ENCODE measurements at regions not wholly inside any gene's neighbourhood (a gene's known extent, or its start where the extent isn't known, plus 50 kb on each side); places are given as distances from the start of the nearest gene placed in this dataset.
A peak's percentile ranks its signal among the peaks of the same experiment; 100 is the strongest.

DNA sequence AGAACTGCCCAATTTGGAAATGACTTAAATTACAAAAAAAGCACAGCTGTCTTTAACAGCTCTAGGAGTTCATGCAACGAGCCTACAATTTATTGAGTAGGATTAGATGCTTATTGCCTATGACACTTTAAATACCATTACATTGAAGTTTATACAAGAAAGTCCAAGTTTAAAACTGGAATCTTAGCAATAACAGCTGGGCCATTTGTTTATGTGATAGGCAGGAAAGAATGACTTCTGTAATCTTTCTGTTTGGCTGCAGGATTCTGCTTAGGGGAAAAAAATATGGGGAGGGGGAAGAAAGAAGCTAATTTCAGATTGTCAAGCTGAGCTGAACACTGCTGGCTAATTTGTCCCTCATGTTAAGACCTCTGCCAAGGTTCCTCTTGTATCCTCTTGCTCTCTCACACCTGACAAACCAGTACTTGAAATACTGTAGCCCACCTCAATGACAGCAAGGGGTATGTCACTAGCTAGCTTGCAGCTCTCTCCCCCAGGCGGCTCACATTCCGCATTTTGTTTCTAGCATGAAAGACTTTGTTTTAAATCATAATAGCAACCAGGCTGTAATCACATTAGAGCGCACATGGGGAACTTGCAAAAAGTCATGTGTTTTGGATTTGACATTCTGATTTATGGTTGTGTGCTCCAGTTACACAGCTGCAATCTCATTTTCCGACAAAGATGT is 384.8 kb downstream of the BMP4 start:
- H3K36me3 ChIP-seq (ENCODE audit: control insufficient read depth, insufficient read depth, low read length): no peaks in the 10 kb centered on the region
- H3K27ac ChIP-seq (ENCODE audit: low read length): peak overlapping the region; percentile 62
- H3K27me3 ChIP-seq (ENCODE audit: control insufficient read depth, insufficient read depth, low read length): no peaks in the 10 kb centered on the region
- H3K9me3 ChIP-seq (replicated peaks; ENCODE audit: control insufficient read depth, low read depth, low read length): no peaks in the 10 kb centered on the region
- H3K4me1 ChIP-seq (ENCODE audit: control insufficient read depth, insufficient read depth, low read length): peaks cover 4% of the 10 kb centered on the region
- peak; percentile 93 for DNase-seq
- no peak overlapping the region for H3K4me3 ChIP-seq (ENCODE audit: low read length)
- WGBS (ENCODE audit: insufficient coverage): no CpG with 5 or more reads among the region's 5 CpGs

DNA sequence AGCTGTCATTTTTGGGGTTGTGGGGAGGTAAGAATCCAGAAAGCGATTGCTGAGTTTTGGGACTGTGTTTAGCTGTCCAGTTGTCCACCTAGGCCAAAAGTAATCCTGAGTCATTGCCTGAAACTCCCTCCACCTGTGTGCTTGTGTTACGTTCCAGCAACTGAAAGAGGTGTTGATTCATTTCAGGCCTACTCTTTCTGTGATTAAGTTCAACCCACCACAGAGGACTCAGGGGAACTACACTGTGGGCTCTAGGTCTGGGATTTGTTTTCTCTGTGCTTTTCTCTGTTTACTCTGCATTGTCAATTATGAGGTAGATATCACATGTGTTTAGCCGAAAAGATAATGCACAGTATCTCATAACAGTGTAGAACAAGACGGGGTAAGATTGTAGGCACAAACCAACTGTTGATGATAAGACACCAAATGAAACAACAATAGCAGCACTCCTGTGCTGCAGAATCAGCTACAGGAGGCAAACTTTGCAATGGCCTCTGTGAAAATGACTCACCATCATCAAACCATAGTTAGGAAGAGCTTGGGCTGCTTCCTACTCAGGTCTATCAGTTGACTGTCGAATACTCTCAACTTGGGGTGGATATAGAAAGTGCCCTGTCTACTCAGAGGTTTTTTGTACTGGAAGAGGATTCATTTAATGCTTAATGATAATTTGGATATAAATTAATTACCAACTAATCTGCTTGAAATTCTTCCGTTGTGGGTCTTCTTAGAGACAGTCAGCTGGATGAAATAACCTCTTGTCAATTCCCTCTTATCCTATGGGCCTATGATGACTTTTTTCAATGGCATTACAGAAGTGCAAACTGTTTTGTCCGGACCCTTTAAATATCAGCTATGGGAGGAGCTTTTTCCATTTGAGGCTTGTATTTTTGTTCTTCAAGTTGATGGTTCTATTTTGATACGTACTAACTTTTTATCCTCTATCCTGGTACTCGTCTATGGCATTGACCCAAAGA is 385.9 kb downstream of the BMP4 start:
- no peak for DNase-seq
- no peaks in the 10 kb centered on the region for H3K36me3 ChIP-seq (ENCODE audit: control insufficient read depth, insufficient read depth, low read length)
- H3K27me3 ChIP-seq (ENCODE audit: control insufficient read depth, insufficient read depth, low read length): no peaks in the 10 kb centered on the region
- no CpG with 5 or more reads among the region's 9 CpGs for WGBS (ENCODE audit: insufficient coverage)
- H3K4me3 ChIP-seq (ENCODE audit: low read length): no peak overlapping the region
- peaks cover 4% of the 10 kb centered on the region for H3K4me1 ChIP-seq (ENCODE audit: control insufficient read depth, insufficient read depth, low read length)
- H3K9me3 ChIP-seq (replicated peaks; ENCODE audit: control insufficient read depth, low read depth, low read length): no peaks in the 10 kb centered on the region
- H3K27ac ChIP-seq (ENCODE audit: low read length): no peak overlapping the region

- WGBS (ENCODE audit: insufficient coverage): no CpG with 5 or more reads among the region's 2 CpGs
- no peak for DNase-seq
- H3K4me3 ChIP-seq (ENCODE audit: low read length): no peak overlapping the region
- no peak overlapping the region for H3K27ac ChIP-seq (ENCODE audit: low read length)
- H3K9me3 ChIP-seq (replicated peaks; ENCODE audit: control insufficient read depth, low read depth, low read length): no peaks in the 10 kb centered on the region
- no peaks in the 10 kb centered on the region for H3K36me3 ChIP-seq (ENCODE audit: control insufficient read depth, insufficient read depth, low read length)
- H3K4me1 ChIP-seq (ENCODE audit: control insufficient read depth, insufficient read depth, low read length): peaks cover 4% of the 10 kb centered on the region
- H3K27me3 ChIP-seq (ENCODE audit: control insufficient read depth, insufficient read depth, low read length): no peaks in the 10 kb centered on the region
These were observed 387.2 kb downstream of the BMP4 start for GRCh38 chr14:53569446-53569845.

GRCh38 chr14:53567236-53567780 is 389.3 kb downstream of the BMP4 start:
- Histone ChIP-seq H3K4me3 (ENCODE audit: low read length) (no peak overlapping the region), H3K4me1 (ENCODE audit: control insufficient read depth, insufficient read depth, low read length) (peaks cover 4% of the 10 kb centered on the region), H3K36me3 (ENCODE audit: control insufficient read depth, insufficient read depth, low read length) (no peaks in the 10 kb centered on the region), H3K9me3 (replicated peaks; ENCODE audit: control insufficient read depth, low read depth, low read length) (no peaks in the 10 kb centered on the region), H3K27me3 (ENCODE audit: control insufficient read depth, insufficient read depth, low read length) (no peaks in the 10 kb centered on the region), H3K27ac (ENCODE audit: low read length) (no peak overlapping the region)
- WGBS (ENCODE audit: insufficient coverage): 100% methylated on average over 1 of the region's 3 CpGs
- no peak for DNase-seq

GRCh38 chr14:53564870-53565269 is 391.8 kb downstream of the BMP4 start:
- Histone ChIP-seq H3K27ac (ENCODE audit: low read length) (no peak overlapping the region), H3K4me3 (ENCODE audit: low read length) (no peak overlapping the region), H3K9me3 (replicated peaks; ENCODE audit: control insufficient read depth, low read depth, low read length) (no peaks in the 10 kb centered on the region), H3K36me3 (ENCODE audit: control insufficient read depth, insufficient read depth, low read length) (no peaks in the 10 kb centered on the region), H3K27me3 (ENCODE audit: control insufficient read depth, insufficient read depth, low read length) (no peaks in the 10 kb centered on the region), H3K4me1 (ENCODE audit: control insufficient read depth, insufficient read depth, low read length) (no peaks in the 10 kb centered on the region)
- DNase-seq: no peak
- no CpG with 5 or more reads among the region's 1 CpG for whole genome bisulfite sequencing (ENCODE audit: insufficient coverage)

DNA sequence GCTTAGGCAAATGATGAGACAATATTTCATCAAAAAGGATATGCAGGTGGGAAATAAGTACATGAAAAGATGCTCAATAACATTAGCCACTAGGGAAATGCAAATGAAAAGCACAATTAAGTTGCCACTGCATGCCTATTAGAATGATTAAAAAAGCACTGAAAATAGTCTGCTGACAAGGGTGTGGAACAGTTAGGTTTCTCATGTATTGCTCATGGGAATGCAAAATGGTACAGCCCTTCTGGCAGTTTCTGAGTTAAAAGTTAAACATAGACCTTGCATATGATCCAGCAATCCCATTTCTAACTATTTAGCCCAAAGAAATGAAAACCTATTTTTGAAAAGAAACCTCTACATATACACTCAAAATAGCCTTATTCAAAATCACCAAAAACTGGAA is 393.0 kb downstream of the BMP4 start:
- Histone ChIP-seq H3K9me3 (replicated peaks; ENCODE audit: control insufficient read depth, low read depth, low read length) (no peaks in the 10 kb centered on the region), H3K4me3 (ENCODE audit: low read length) (no peak overlapping the region), H3K27me3 (ENCODE audit: control insufficient read depth, insufficient read depth, low read length) (no peaks in the 10 kb centered on the region), H3K36me3 (ENCODE audit: control insufficient read depth, insufficient read depth, low read length) (no peaks in the 10 kb centered on the region), H3K4me1 (ENCODE audit: control insufficient read depth, insufficient read depth, low read length) (no peaks in the 10 kb centered on the region), H3K27ac (ENCODE audit: low read length) (no peak overlapping the region)
- DNase-seq: no peak

DNA sequence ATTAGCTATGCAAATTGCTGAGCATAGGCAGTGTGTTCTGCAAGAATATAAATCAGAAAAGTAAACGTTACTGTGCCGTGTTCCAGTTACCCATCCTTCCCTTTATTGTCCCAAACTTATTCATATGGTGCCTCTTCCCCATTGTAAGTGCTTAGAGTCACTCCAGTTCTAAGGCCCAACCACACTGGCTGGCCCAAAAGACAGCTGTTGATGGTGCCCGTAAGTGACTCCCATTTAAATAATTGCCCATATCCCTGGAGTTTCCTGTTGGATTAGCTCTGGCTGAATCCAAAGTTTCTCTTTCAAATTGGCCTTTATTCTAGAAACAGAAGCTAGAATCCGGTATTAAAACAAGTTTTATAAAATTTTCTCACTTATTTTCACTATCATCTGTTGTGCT is 400.1 kb upstream of the DDHD1 start:
- Histone ChIP-seq H3K9me3 (replicated peaks; ENCODE audit: control insufficient read depth, low read depth, low read length) (no peaks in the 10 kb centered on the region), H3K36me3 (ENCODE audit: control insufficient read depth, insufficient read depth, low read length) (no peaks in the 10 kb centered on the region), H3K4me1 (ENCODE audit: control insufficient read depth, insufficient read depth, low read length) (no peaks in the 10 kb centered on the region), H3K27ac (ENCODE audit: low read length) (no peak overlapping the region), H3K27me3 (ENCODE audit: control insufficient read depth, insufficient read depth, low read length) (no peaks in the 10 kb centered on the region), H3K4me3 (ENCODE audit: low read length) (no peak overlapping the region)
- WGBS (ENCODE audit: insufficient coverage): 92% methylated on average over 2 of the region's 4 CpGs
- DNase-seq: no peak

DNA sequence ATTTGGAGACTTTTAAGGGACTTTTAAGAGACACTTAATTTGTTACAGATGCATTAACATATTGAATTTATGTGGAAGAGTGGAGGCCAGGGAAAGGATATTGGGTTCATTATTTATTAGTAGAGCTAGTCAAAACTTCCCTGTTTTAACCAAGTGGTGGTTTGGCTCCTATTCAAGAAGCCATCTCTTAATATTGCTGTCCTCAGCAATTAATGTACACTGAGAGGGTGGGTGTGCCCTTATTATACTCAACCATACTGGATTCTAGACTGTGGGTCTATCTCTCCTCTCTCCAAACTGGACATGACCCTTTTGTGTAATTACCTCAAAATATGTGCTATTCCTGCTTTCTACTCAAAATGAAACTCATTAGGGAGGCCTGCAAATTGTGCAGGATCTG is 398.7 kb upstream of the DDHD1 start:
- no peak overlapping the region for H3K27ac ChIP-seq (ENCODE audit: low read length)
- H3K4me3 ChIP-seq (ENCODE audit: low read length): no peak overlapping the region
- H3K27me3 ChIP-seq (ENCODE audit: control insufficient read depth, insufficient read depth, low read length): no peaks in the 10 kb centered on the region
- H3K4me1 ChIP-seq (ENCODE audit: control insufficient read depth, insufficient read depth, low read length): no peaks in the 10 kb centered on the region
- no peaks in the 10 kb centered on the region for H3K9me3 ChIP-seq (replicated peaks; ENCODE audit: control insufficient read depth, low read depth, low read length)
- DNase-seq: no peak
- no peaks in the 10 kb centered on the region for H3K36me3 ChIP-seq (ENCODE audit: control insufficient read depth, insufficient read depth, low read length)

DNA sequence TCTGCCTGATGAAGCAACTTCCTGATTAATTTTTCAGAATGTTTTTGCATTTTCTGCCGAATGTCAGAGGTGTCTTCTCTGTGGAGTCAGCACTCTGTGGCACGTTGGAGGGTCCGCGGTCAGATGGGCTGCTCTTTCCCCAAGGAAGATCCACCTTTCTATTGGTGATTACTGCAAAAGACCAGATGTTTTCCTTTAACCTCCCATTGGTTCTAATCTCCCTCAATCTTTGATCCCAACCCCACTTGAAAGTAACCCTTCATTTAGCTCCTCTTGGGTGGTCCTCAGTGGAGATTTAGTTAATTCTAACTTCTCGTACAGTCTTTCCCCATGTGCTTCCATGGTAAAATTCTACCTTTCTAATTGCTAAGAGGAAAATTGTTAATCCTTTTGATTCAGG is 397.7 kb upstream of the DDHD1 start:
- no peaks in the 10 kb centered on the region for H3K4me1 ChIP-seq (ENCODE audit: control insufficient read depth, insufficient read depth, low read length)

DNA sequence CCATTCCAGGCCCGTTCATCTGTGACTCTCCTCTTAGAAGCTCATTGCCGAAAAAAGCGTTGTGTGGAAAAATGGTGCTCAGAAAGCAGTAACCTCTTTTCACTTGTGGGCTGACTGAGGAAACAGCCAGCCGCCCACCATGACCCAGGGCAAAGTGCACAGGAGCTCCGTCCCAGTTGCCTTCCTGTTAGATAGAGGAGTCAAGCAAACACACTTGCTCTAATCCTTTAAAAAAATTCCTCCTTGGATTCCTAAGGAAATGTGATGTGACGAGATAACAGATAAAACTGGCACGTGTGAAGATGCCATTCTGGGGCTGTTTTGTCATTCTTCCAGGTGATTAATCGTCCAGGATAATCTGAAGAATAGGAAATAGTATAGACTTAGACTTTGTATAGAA is 396.8 kb upstream of the DDHD1 start:
- no peaks in the 10 kb centered on the region for H3K4me1 ChIP-seq (ENCODE audit: control insufficient read depth, insufficient read depth, low read length)
- no peaks in the 10 kb centered on the region for H3K27me3 ChIP-seq (ENCODE audit: control insufficient read depth, insufficient read depth, low read length)
- no peak overlapping the region for H3K4me3 ChIP-seq (ENCODE audit: low read length)
- WGBS (ENCODE audit: insufficient coverage): 100% methylated on average over 1 of the region's 8 CpGs
- no peaks in the 10 kb centered on the region for H3K9me3 ChIP-seq (replicated peaks; ENCODE audit: control insufficient read depth, low read depth, low read length)
- H3K27ac ChIP-seq (ENCODE audit: low read length): no peak overlapping the region
- DNase-seq: no peak
- H3K36me3 ChIP-seq (ENCODE audit: control insufficient read depth, insufficient read depth, low read length): no peaks in the 10 kb centered on the region

More for the DNA sequence above, 397.7 kb upstream of the DDHD1 start:
- Histone ChIP-seq H3K4me3 (ENCODE audit: low read length) (no peak overlapping the region), H3K27me3 (ENCODE audit: control insufficient read depth, insufficient read depth, low read length) (no peaks in the 10 kb centered on the region), H3K36me3 (ENCODE audit: control insufficient read depth, insufficient read depth, low read length) (no peaks in the 10 kb centered on the region), H3K27ac (ENCODE audit: low read length) (no peak overlapping the region), H3K9me3 (replicated peaks; ENCODE audit: control insufficient read depth, low read depth, low read length) (no peaks in the 10 kb centered on the region)
- 29% methylated on average over 4 of the region's 5 CpGs for WGBS (ENCODE audit: insufficient coverage)
- DNase-seq: no peak
